Astrocyte of the hippocampus (primary cell): ENCODE measurements at regions not wholly inside any gene's neighbourhood (a gene's known extent, or its start where the extent isn't known, plus 50 kb on each side); places are given as distances from the start of the nearest gene placed in this dataset.
"Not testable (repeated sequence)": the region's sequence is repeated elsewhere in the genome, so short reads cannot be mapped to it uniquely, and the experiment has no call there.

Experiments
- DNase-seq: peaks from one replicate; pipeline ENCODE4 v3.0.0; 2011; ENCODE audit warnings: low read depth, low spot score

DNA sequence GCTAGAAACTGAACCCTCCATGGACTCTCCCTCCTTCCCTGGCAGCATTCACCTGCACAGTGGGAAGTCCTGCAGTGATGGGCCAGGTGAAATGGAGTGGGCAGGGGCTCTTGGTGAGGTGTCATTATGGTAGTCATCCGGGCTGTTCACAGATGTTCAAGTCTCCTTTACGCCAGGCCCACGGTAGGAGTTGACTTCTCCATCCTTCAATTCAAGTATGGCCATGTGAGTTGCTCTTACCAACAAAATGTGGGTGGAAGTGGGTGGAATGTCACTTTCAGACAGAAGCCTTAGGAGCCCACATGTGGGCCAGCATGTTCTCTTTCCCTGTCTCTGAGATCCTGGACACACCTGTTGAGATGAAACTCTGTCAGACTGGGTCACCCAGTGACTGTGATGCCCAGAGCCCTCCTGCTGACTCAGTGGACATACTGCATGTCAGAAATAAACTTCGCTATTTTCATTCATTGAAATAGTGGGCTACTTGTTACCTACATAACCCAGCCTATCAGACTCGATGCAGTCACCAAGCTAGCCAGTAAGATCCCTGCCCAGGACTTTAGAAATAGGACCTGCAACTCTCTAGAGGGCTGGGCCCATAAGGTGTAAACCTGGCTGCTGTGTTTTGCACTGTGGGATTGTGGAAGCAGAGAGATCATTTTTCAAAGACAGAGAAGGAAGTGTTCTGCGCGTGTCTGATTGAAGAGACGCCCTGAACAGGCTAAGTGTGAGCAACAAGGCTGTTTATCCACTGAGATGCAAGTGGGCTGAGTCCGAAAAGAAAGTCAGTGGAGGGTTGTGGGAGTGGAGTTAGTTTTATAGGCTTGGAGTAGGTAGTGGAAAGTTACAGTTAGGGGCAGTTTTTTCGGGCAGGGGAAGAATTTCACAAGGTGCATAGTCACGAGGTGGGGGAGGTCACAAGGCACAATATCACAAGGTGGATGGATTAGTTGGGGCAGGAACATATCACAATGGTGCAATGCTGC, 174.4 kb downstream of the TRIM43 start:
- not testable (repeated sequence) for DNase-seq

DNA sequence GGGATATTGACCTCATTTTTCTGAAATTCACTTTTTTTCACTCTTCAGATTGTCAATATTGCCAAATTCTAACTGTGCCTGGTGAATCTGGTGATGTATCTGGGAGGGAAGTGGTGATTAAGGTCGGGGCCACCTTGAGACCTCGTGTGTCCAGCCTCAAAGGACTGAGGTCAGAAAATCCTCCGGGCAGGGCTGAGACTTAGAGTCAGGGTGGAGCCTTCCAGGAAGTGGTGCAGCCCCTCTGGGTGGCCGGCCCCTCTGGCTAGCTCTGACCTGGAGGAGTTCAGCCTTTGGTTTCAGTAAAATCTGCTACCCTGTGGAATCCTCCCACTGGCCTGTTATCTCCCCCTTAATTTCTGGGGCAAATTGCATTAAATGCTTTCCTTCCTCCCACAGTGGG, 175.7 kb downstream of the TRIM43 start:
- DNase-seq = not testable (repeated sequence)

DNA sequence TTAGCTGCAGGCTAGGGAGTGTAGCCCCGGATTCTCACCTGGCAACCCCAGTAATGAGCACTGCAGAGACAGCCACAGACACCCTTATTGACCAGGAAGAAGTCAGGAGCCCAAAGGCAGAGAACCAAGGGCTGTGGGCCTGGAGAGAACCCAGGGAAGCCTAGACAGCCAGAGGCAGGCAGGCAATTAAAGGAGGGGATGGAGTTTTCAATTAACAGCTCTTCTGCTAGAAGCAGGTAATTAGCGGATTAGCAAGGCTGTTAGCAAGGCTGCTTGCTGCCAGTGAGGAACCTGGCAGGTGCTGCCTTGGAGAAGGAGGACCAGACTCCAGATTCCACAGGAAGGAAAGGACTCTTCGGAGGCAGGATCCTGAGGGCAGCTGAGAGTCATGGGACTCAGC, 176.1 kb downstream of the TRIM43 start:
- not testable (repeated sequence) for DNase-seq

DNA sequence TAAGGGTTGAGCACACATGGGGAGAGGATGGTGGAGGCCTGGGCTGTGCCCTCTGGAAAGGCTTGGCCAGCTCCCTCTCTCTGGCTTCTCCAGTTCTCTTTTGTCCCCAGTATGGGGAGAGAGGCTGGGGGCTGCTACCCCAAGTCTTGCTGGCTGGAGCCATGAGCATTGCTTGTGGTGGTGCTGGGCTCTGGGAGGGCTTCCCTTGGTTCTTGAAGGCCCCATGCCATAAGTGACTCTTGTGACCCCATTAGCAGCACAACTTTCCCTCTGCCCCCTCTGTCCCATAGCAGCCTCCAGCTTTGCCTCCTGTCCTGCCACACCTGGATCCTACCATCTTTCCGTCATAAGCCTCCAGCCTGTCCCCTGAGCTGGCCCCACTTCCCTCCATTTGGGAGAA, 177.5 kb downstream of the TRIM43 start:
- DNase-seq = not testable (repeated sequence)

DNA sequence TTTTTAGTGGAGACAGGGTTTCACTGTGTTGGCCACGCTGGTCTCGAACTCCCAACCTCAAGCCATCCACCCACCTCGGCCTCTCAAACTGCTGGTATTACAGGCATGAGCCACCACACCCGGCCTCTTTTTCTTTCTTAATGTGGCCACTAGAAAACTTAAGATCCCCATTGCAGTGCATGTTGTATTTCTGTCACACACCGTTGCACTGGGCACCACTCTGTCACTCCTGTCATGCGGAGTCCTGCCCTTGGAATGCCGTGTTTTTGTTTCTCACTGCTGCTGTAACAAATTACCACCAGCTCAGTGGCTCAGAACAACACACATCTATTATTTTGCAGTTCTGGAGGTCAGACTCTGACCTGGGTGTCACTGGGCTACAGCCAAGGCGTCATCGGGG, 178.9 kb downstream of the TRIM43 start:
- DNase-seq = not testable (repeated sequence)

DNA sequence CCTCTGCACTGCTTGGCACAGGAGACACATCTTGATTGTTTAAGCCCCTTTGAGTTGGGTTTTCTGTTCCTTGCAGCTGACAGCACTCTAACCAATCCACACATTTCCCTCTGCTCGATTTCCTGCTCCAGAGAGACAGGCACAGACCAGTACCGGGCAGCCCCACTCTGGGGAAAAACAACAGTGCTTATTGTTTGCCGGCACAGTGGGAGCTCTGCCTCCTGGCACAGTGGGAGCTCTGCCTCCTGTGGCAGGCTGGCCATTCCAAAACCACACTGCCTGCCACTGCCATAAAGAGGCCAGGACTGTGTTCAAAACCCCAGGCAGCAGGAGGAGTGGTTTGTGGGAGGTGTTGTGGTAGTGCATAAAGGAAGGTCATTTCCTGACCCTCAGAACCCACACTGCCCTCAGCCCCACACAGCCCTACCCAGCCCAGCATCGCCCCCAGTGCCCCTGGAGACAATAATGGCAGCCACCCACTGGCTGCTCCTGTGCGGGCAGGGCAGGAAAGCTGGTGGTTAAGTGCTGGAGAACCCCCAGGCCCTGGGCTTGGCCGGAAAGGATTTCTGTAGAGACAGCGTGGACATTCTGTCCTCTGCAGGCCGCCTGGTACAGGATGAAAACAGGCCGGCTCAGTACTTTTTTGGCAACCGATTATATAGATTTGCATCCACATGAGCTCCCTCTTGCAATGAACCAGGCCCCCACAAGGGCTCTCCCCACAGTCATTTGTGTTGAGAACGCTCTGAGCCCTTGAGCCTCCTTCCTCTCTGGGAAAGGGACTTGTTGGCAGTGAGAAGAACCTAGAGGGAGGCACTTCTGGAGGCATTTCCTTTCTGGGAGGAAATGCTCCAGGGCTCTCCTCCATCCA, 182.8 kb downstream of the TRIM43 start:
- peak; percentile 13 for DNase-seq

DNA sequence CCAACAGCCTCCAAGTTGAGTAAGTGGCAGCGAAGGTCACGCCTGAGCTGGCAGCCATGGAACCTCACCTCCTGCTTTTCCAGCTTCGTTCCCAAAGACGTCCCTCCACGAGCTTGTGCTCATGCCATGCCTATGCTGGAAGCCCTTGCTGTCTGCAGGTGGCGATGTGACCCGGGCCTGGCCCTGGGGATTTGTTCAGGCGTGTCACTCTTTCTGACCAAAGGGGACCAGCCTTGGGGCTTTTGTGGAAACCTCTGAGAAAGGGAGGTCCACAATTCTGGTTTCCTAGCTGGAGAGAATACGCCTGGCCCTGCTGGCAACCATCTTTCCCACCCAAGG, 183.4 kb downstream of the TRIM43 start:
- not testable (repeated sequence) for DNase-seq
